ENCODE measurements at regions not wholly inside any gene's neighbourhood (a gene's known extent, or its start where the extent isn't known, plus 50 kb on each side); places are given as distances from the start of the nearest gene placed in this dataset.

- no peaks in the 10 kb centered on the region for H3K79me2 ChIP-seq (ENCODE audit: control insufficient read depth, insufficient read depth, low read length)
- no peaks in the 10 kb centered on the region for H3K4me1 ChIP-seq (ENCODE audit: control insufficient read depth, extremely low read depth, insufficient read depth, low read length)
- H3K4me3 ChIP-seq (replicated peaks in 1 of 4; ENCODE audit: control extremely low read depth in 1 of 4, insufficient read depth in 1 of 4, low read depth in 3 of 4, low read length in 4 of 4), result no peak overlapping the region
- no peak for TF ChIP-seq EZH2 (IDR thresholded peaks at IDR 0.05; ENCODE audit: low read length, missing control alignments)
- TF ChIP-seq, protein P1, sequence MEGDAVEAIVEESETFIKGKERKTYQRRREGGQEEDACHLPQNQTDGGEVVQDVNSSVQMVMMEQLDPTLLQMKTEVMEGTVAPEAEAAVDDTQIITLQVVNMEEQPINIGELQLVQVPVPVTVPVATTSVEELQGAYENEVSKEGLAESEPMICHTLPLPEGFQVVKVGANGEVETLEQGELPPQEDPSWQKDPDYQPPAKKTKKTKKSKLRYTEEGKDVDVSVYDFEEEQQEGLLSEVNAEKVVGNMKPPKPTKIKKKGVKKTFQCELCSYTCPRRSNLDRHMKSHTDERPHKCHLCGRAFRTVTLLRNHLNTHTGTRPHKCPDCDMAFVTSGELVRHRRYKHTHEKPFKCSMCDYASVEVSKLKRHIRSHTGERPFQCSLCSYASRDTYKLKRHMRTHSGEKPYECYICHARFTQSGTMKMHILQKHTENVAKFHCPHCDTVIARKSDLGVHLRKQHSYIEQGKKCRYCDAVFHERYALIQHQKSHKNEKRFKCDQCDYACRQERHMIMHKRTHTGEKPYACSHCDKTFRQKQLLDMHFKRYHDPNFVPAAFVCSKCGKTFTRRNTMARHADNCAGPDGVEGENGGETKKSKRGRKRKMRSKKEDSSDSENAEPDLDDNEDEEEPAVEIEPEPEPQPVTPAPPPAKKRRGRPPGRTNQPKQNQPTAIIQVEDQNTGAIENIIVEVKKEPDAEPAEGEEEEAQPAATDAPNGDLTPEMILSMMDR (conservative IDR thresholded peaks at IDR 0.05 in 1 of 2, IDR thresholded peaks at IDR 0.05 in 1 of 2; ENCODE audit: low read depth in 1 of 2, low read length in 2 of 2), result no peak
- H2AFZ ChIP-seq (ENCODE audit: low read length), result no peak overlapping the region
- H3K9me3 ChIP-seq (ENCODE audit: control insufficient read depth, insufficient read depth, low read depth, low read length), result no peaks in the 10 kb centered on the region
- no peak overlapping the region for H3K4me2 ChIP-seq (ENCODE audit: extremely low read depth, insufficient read depth, low read length)
- no peak overlapping the region for H3K27ac ChIP-seq (ENCODE audit: insufficient read depth, low read length)
- no peaks in the 10 kb centered on the region for H3K36me3 ChIP-seq (ENCODE audit: control insufficient read depth, insufficient read depth, low read length)
- H3K9ac ChIP-seq (ENCODE audit: insufficient read depth, low read length), result no peak overlapping the region
- H3K27me3 ChIP-seq (ENCODE audit: control insufficient read depth, insufficient read depth, low read length), result no peaks in the 10 kb centered on the region
- DNase-seq (ENCODE audit: low read depth in 2 of 2), result no peak
- H4K20me1 ChIP-seq (ENCODE audit: control insufficient read depth, extremely low read depth, insufficient read depth, low read length), result no peaks in the 10 kb centered on the region
These were observed 130.9 kb upstream of the CCDC179 start for GRCh38 chr11:22991196-22991595.

DNA sequence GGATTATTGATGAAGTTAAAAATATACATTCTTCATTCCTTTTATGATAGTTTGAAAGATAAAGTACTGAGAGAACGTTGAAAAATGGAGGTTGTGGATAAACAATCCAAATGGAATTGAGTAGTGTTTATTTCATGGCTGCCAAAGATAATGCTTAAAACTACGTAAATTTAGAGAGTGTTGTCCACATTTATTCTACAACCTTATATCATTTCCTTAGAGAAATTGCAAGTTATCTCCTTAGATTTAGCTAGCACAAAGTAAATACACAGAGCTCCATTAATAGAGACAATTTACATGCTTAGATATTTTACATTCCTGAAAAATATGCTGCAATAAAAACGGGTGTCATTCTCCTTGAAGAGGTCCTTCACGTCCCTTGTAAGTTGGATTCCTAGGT, 146.5 kb upstream of the CCDC179 start:
- Histone ChIP-seq H2AFZ (ENCODE audit: low read length) (no peak overlapping the region), H4K20me1 (ENCODE audit: control insufficient read depth, extremely low read depth, insufficient read depth, low read length) (no peaks in the 10 kb centered on the region), H3K9ac (ENCODE audit: insufficient read depth, low read length) (no peak overlapping the region), H3K79me2 (ENCODE audit: control insufficient read depth, insufficient read depth, low read length) (no peaks in the 10 kb centered on the region), H3K27me3 (ENCODE audit: control insufficient read depth, insufficient read depth, low read length) (no peaks in the 10 kb centered on the region), H3K27ac (ENCODE audit: insufficient read depth, low read length) (no peak overlapping the region), H3K36me3 (ENCODE audit: control insufficient read depth, insufficient read depth, low read length) (no peaks in the 10 kb centered on the region), H3K4me1 (ENCODE audit: control insufficient read depth, extremely low read depth, insufficient read depth, low read length) (no peaks in the 10 kb centered on the region), H3K4me3 (replicated peaks in 1 of 4; ENCODE audit: control extremely low read depth in 1 of 4, insufficient read depth in 1 of 4, low read depth in 3 of 4, low read length in 4 of 4) (no peak overlapping the region), H3K9me3 (ENCODE audit: control insufficient read depth, insufficient read depth, low read depth, low read length) (no peaks in the 10 kb centered on the region), H3K4me2 (ENCODE audit: extremely low read depth, insufficient read depth, low read length) (no peak overlapping the region)
- peak in 1 of 2 donors; percentile 48 for DNase-seq (ENCODE audit: low read depth in 2 of 2)
- TF ChIP-seq, protein P1 (conservative IDR thresholded peaks at IDR 0.05 in 1 of 2, IDR thresholded peaks at IDR 0.05 in 1 of 2; ENCODE audit: low read depth in 1 of 2, low read length in 2 of 2), result no peak
- TF ChIP-seq EZH2 (IDR thresholded peaks at IDR 0.05; ENCODE audit: low read length, missing control alignments), result no peak

DNA sequence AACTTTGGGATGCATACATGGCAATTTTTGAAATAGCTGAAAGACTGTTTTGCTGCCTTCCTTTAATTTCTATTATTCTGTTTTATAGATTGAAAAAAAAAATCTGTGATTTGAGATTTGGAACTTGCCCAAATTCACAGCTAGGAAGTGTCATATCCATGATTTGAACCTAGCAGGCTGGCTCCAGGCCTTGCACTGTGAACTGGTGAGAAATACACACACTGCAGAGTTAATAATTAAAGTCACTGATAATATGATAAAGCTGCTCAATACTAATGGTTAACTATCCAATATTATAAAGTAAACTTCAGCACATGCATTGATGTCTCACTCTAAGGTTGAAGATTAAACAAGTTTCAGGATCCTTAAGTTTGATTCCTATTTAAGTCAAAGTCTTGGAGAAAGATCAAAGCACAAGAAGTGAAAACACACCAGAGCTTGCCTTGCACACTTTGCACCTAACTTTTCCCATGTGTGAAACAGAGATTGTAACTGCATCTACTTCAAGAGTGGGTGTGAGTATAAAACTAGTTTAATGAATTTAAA, 150.6 kb upstream of the CCDC179 start:
- Histone ChIP-seq H4K20me1 (ENCODE audit: control insufficient read depth, extremely low read depth, insufficient read depth, low read length) (no peaks in the 10 kb centered on the region), H3K4me1 (ENCODE audit: control insufficient read depth, extremely low read depth, insufficient read depth, low read length) (no peaks in the 10 kb centered on the region), H2AFZ (ENCODE audit: low read length) (no peak overlapping the region), H3K9me3 (ENCODE audit: control insufficient read depth, insufficient read depth, low read depth, low read length) (no peaks in the 10 kb centered on the region), H3K4me2 (ENCODE audit: extremely low read depth, insufficient read depth, low read length) (no peak overlapping the region), H3K4me3 (replicated peaks in 1 of 4; ENCODE audit: control extremely low read depth in 1 of 4, insufficient read depth in 1 of 4, low read depth in 3 of 4, low read length in 4 of 4) (no peak overlapping the region), H3K79me2 (ENCODE audit: control insufficient read depth, insufficient read depth, low read length) (no peaks in the 10 kb centered on the region), H3K9ac (ENCODE audit: insufficient read depth, low read length) (no peak overlapping the region), H3K36me3 (ENCODE audit: control insufficient read depth, insufficient read depth, low read length) (no peaks in the 10 kb centered on the region), H3K27me3 (ENCODE audit: control insufficient read depth, insufficient read depth, low read length) (no peaks in the 10 kb centered on the region), H3K27ac (ENCODE audit: insufficient read depth, low read length) (no peak overlapping the region)
- TF ChIP-seq, protein P1 (conservative IDR thresholded peaks at IDR 0.05 in 1 of 2, IDR thresholded peaks at IDR 0.05 in 1 of 2; ENCODE audit: low read depth in 1 of 2, low read length in 2 of 2), result no peak
- no peak for TF ChIP-seq EZH2 (IDR thresholded peaks at IDR 0.05; ENCODE audit: low read length, missing control alignments)
- no peak for DNase-seq (ENCODE audit: low read depth in 2 of 2)
